AG04450 (cell line): ENCODE measurements at regions not wholly inside any gene's neighbourhood (a gene's known extent, or its start where the extent isn't known, plus 50 kb on each side); places are given as distances from the start of the nearest gene placed in this dataset.
"Not testable (repeated sequence)": the region's sequence is repeated elsewhere in the genome, so short reads cannot be mapped to it uniquely, and the experiment has no call there.

ENCODE experiments used
- CTCF ChIA-PET: fragments of 300-600, 350-600 bp; formaldehyde crosslinking; extraction: SDS; loops from one replicate; lab custom pipeline; 2022; ENCODE audit warnings: antibody characterized with exemption, inconsistent platforms; lab: Charles Lee
- POLR2A ChIA-PET: fragments of 350-600 bp; formaldehyde crosslinking; extraction: SDS; loops from one replicate; lab custom pipeline; 2021; ENCODE audit warnings: antibody characterized with exemption, inconsistent platforms; lab: Yijun Ruan, JAX
- DNase-seq: peaks from one replicate; pipeline ENCODE4 v3.0.0-alpha.2; 2011; ENCODE audit warnings: low read depth, low spot score
- H3K27ac ChIP-seq: one replicate; pipeline ENCODE4 v1.5.1; 2012; ENCODE audit warnings: low read depth, low read length, control low read depth
- H3K27me3 ChIP-seq: one replicate; pipeline ENCODE4 v1.6.0; 2012; ENCODE audit warnings: low read length; ENCODE audit not compliant: control insufficient read depth, insufficient read depth
- H3K4me3 ChIP-seq: 2 replicates; pipeline ENCODE4 v1.5.1; 2011; ENCODE audit warnings: mild to moderate bottlenecking, low read depth, low read length, control low read depth
- H3K9me3 ChIP-seq: 2 replicates; pipeline ENCODE4 v1.5.1; 2012; ENCODE audit warnings: low read length; ENCODE audit not compliant: control insufficient read depth, insufficient read depth
- CTCF ChIP-seq: IDR thresholded peaks from 2 replicates; pipeline ENCODE4 v1.5.1; 2011; ENCODE audit warnings: low read depth, low read length, control low read depth, inconsistent platforms

GRCh38 chrX:121405826-121406225 is 358.4 kb downstream of the GLUD2 start:
- CTCF ChIA-PET, result no interaction called here
- Histone ChIP-seq H3K27me3 (no peaks in the 10 kb centered on the region), H3K4me3 (no peak overlapping the region), H3K9me3 (no peaks in the 10 kb centered on the region; the same call in 1 of the 2 replicates), H3K27ac (no peak overlapping the region)
- TF ChIP-seq CTCF, result no peak
- DNase-seq, result no peak
- POLR2A ChIA-PET, result no interaction called here

- Histone ChIP-seq H3K27me3 (no peaks in the 10 kb centered on the region), H3K9me3 (no peaks in the 10 kb centered on the region; the same call in 1 of the 2 replicates), H3K4me3 (no peak overlapping the region), H3K27ac (no peak overlapping the region)
- CTCF ChIA-PET, result no interaction called here
- DNase-seq, result no peak
- POLR2A ChIA-PET, result no interaction called here
- no peak for TF ChIP-seq CTCF
Measured at GRCh38 chrX:121407627-121408026, 360.2 kb downstream of the GLUD2 start.

GRCh38 chrX:121431514-121431913 is 384.1 kb downstream of the GLUD2 start:
- CTCF ChIA-PET, H3K27me3 ChIP-seq, H3K4me3 ChIP-seq, POLR2A ChIA-PET, H3K27ac ChIP-seq, DNase-seq, H3K9me3 ChIP-seq: not testable (repeated sequence)

- POLR2A ChIA-PET, result no interaction called here
- H3K9me3 ChIP-seq, result peaks cover 6% of the 10 kb centered on the region; the same call in 1 of the 2 replicates
- DNase-seq, result no peak
- CTCF ChIA-PET, result no interaction called here
- no peak for TF ChIP-seq CTCF
- no peak overlapping the region for H3K4me3 ChIP-seq
- H3K27me3 ChIP-seq, result no peaks in the 10 kb centered on the region
- H3K27ac ChIP-seq, result no peak overlapping the region
Measured at GRCh38 chrX:121433289-121433688, 385.9 kb downstream of the GLUD2 start.

GRCh38 chrX:121437666-121438065 is 390.3 kb downstream of the GLUD2 start:
- H3K27ac ChIP-seq, CTCF ChIA-PET, DNase-seq, H3K27me3 ChIP-seq, H3K9me3 ChIP-seq, POLR2A ChIA-PET, H3K4me3 ChIP-seq: not testable (repeated sequence)

- ChIA-PET POLR2A (no interaction called here), CTCF (no interaction called here)
- H3K4me3 ChIP-seq, result no peak overlapping the region
- H3K27ac ChIP-seq, result no peak overlapping the region
- no peak for TF ChIP-seq CTCF
- H3K9me3 ChIP-seq, result no peaks in the 10 kb centered on the region
- H3K27me3 ChIP-seq, result no peaks in the 10 kb centered on the region
- DNase-seq, result no peak
Measured at GRCh38 chrX:121455890-121456289, 408.5 kb downstream of the GLUD2 start.
